ENCODE measurements at regions not wholly inside any gene's neighbourhood (a gene's known extent, or its start where the extent isn't known, plus 50 kb on each side); places are given as distances from the start of the nearest gene placed in this dataset.

DNA sequence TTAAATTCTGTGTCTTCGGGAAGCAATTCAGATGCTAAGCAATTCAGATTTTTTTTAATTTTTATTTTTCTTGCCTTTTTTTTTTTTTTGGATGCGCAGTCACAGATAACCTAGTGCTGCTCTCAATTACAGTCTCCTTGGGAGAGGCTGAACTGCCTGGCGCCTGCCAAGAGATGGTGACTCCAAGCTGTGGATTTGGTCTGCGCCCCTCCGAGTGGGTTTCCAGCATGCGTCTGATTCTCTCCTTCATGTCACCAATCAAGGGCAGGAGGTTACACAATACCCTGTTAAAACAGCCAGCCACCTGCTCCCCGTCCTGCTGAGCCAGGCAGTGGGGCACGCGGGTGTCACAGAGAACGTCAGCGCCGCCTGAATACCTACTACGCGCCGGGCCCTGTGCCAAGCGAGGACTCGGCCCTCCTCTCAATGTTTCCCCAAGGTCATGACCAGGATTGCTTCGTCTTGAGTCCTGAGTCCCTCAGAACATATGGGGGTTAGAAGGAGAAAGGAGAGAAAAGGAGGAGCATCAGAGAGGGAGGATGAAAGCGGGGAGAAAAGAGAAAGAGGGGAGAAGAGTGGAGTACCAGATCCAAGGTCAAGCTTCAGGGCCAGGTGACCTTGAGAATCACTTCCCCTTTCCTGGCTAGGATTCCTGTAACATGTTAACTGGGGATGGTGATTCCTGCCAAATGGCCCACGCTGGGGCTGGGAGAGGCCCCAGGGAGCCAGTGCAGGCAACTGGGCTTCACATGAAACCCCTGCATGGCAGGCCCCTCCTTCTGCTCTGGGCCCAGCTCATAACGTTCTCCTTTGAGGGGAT lies 213.6 kb downstream of the URI1 start:
- Mint-ChIP-seq H3K4me3 (ENCODE audit: unreplicated experiment) (no peak overlapping the region), H3K36me3 (ENCODE audit: insufficient read depth, unreplicated experiment) (no peaks in the 10 kb centered on the region), H3K27me3 (ENCODE audit: insufficient read depth, unreplicated experiment) (peaks cover 9% of the 10 kb centered on the region), H3K9me3 (ENCODE audit: unreplicated experiment) (no peaks in the 10 kb centered on the region), H3K27ac (ENCODE audit: unreplicated experiment) (no peak overlapping the region), H3K4me1 (ENCODE audit: low read depth, unreplicated experiment) (no peaks in the 10 kb centered on the region)
- CTCF ChIA-PET: no interaction called here
- intact Hi-C loops (cut with micrococcal nuclease; ENCODE audit: unreplicated experiment): no loop called here
- no peaks in the 10 kb centered on the region for H3K9me3 ChIP-seq
- POLR2A ChIA-PET: no interaction called here
- BruUV-seq (replicated peaks): no TSS peak
- no peak overlapping the region for H3K4me3 ChIP-seq (ENCODE audit: low read depth, low read length)
- H3K36me3 ChIP-seq (ENCODE audit: control insufficient read depth, insufficient read depth, low read length): no peaks in the 10 kb centered on the region
- TF ChIP-seq, protein P1, sequence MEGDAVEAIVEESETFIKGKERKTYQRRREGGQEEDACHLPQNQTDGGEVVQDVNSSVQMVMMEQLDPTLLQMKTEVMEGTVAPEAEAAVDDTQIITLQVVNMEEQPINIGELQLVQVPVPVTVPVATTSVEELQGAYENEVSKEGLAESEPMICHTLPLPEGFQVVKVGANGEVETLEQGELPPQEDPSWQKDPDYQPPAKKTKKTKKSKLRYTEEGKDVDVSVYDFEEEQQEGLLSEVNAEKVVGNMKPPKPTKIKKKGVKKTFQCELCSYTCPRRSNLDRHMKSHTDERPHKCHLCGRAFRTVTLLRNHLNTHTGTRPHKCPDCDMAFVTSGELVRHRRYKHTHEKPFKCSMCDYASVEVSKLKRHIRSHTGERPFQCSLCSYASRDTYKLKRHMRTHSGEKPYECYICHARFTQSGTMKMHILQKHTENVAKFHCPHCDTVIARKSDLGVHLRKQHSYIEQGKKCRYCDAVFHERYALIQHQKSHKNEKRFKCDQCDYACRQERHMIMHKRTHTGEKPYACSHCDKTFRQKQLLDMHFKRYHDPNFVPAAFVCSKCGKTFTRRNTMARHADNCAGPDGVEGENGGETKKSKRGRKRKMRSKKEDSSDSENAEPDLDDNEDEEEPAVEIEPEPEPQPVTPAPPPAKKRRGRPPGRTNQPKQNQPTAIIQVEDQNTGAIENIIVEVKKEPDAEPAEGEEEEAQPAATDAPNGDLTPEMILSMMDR (IDR thresholded peaks at IDR 0.05; ENCODE audit: insufficient read depth in 1 of 2, low read depth in 1 of 2, low read length in 1 of 2, severe bottlenecking in 1 of 2, unreplicated experiment in 1 of 2): no peak
- no peaks in the 10 kb centered on the region for H3K4me1 ChIP-seq
- DNase-seq: no peak
- peaks cover 2% of the 10 kb centered on the region for H3K27me3 ChIP-seq (replicated peaks; ENCODE audit: control insufficient read depth, insufficient read depth, low read length)

DNA sequence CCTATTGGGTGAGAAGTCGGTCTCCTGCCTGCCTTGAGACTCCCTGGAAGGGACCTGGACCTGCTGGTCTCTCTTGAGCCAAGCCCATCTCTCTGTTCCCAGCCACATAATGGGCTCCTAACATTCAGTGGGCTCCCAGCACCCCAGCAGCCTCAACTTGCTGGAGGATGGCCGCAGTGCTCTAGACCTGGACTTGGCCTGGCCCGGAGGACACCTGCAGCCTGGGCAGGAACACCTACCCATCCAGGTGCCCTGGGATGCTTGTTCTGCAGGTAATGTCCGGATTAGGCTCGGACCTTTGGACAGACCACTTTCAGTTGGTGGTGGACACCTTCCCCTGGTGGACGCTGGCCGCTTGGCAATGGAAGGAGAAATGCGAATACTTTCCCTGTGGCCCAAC lies 214.6 kb downstream of the URI1 start:
- no peak for DNase-seq
- no peaks in the 10 kb centered on the region for H3K9me3 ChIP-seq
- no peak overlapping the region for H3K4me3 ChIP-seq (ENCODE audit: low read depth, low read length)
- CTCF ChIA-PET: no interaction called here
- Mint-ChIP-seq H3K4me3 (ENCODE audit: unreplicated experiment) (no peak overlapping the region), H3K4me1 (ENCODE audit: low read depth, unreplicated experiment) (no peaks in the 10 kb centered on the region), H3K27me3 (ENCODE audit: insufficient read depth, unreplicated experiment) (peaks cover 9% of the 10 kb centered on the region), H3K27ac (ENCODE audit: unreplicated experiment) (no peak overlapping the region), H3K36me3 (ENCODE audit: insufficient read depth, unreplicated experiment) (no peaks in the 10 kb centered on the region), H3K9me3 (ENCODE audit: unreplicated experiment) (no peaks in the 10 kb centered on the region)
- TF ChIP-seq, protein P1 (IDR thresholded peaks at IDR 0.05; ENCODE audit: insufficient read depth in 1 of 2, low read depth in 1 of 2, low read length in 1 of 2, severe bottlenecking in 1 of 2, unreplicated experiment in 1 of 2): no peak
- no TSS peak for BruUV-seq (replicated peaks)
- H3K27me3 ChIP-seq (replicated peaks; ENCODE audit: control insufficient read depth, insufficient read depth, low read length): peaks cover 2% of the 10 kb centered on the region
- intact Hi-C loops (cut with micrococcal nuclease; ENCODE audit: unreplicated experiment): no loop called here
- no peaks in the 10 kb centered on the region for H3K4me1 ChIP-seq
- no peaks in the 10 kb centered on the region for H3K36me3 ChIP-seq (ENCODE audit: control insufficient read depth, insufficient read depth, low read length)
- POLR2A ChIA-PET: no interaction called here

DNA sequence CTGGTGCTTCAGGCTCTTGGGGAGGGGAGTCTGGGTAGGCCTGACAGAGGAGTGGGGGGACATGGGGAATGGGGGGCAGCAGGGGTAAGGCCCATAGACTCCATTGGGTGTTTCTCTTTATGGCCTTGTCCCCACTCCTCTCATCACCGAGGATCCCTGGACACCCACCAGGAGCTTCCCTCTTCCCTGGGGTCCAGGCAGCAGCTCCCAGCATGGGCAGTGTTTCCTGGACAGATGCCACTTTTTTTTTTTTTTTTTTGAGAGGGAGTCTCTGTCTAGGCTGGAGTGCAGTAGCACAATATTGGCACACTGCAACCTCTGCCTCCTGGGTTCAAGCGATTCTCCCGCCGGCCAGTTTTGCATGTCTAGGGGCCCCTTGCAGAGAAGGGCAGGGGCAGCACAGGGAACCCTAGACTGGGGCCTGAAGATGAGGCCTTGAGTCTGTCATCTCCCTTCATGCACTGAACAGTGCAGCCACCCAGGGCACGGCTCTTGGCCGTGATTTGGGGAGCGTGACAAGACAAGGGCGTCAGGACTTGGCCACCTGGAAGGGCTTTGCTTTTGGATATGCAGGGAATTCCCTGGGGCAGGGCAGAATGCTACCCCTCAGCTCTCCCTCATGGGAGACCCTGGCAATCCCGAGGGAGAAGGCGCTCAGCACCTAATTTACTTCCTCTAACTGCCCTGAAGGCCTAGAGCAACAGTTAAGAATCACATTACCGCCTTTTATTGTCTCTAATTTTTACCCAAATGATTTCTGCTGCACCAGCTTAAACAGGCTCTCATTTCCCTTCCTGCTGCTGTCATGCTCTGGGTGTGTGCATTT lies 213.9 kb upstream of the ZNF536 start:
- ChIA-PET POLR2A (no interaction called here), CTCF (no interaction called here)
- TF ChIP-seq, protein P1 (IDR thresholded peaks at IDR 0.05; ENCODE audit: insufficient read depth in 1 of 2, low read depth in 1 of 2, low read length in 1 of 2, severe bottlenecking in 1 of 2, unreplicated experiment in 1 of 2): no peak
- Mint-ChIP-seq H3K27ac (ENCODE audit: unreplicated experiment) (no peak overlapping the region), H3K4me1 (ENCODE audit: low read depth, unreplicated experiment) (no peaks in the 10 kb centered on the region), H3K9me3 (ENCODE audit: unreplicated experiment) (peaks cover 11% of the 10 kb centered on the region), H3K36me3 (ENCODE audit: insufficient read depth, unreplicated experiment) (no peaks in the 10 kb centered on the region), H3K4me3 (ENCODE audit: unreplicated experiment) (no peak overlapping the region), H3K27me3 (ENCODE audit: insufficient read depth, unreplicated experiment) (peaks cover 14% of the 10 kb centered on the region)
- BruUV-seq (replicated peaks): no TSS peak
- Histone ChIP-seq H3K36me3 (ENCODE audit: control insufficient read depth, insufficient read depth, low read length) (no peaks in the 10 kb centered on the region), H3K4me3 (ENCODE audit: low read depth, low read length) (no peak overlapping the region), H3K27me3 (replicated peaks; ENCODE audit: control insufficient read depth, insufficient read depth, low read length) (no peaks in the 10 kb centered on the region; the same call in 1 of the 2 replicates), H3K9me3 (no peaks in the 10 kb centered on the region), H3K4me1 (no peaks in the 10 kb centered on the region)
- intact Hi-C loops (cut with micrococcal nuclease; ENCODE audit: unreplicated experiment): no loop called here
- DNase-seq: no peak
